DND-41 (cell line): ENCODE measurements at regions not wholly inside any gene's neighbourhood (a gene's known extent, or its start where the extent isn't known, plus 50 kb on each side); places are given as distances from the start of the nearest gene placed in this dataset.

Experiments used
- CTCF ChIP-seq: IDR thresholded peaks from 2 replicates; pipeline ENCODE4 v1.5.1; 2012; ENCODE audit warnings: borderline replicate concordance, low read length, moderate library complexity, mild to moderate bottlenecking; ENCODE audit not compliant: poor library complexity, severe bottlenecking; ENCODE audit errors: extremely low read depth
- EZH2 ChIP-seq: IDR thresholded peaks from 3 replicates; pipeline ENCODE4 v1.6.1; 2012; ENCODE audit warnings: borderline replicate concordance, low read depth, mild to moderate bottlenecking, moderate library complexity, low read length, inconsistent platforms; ENCODE audit not compliant: severe bottlenecking

DNA sequence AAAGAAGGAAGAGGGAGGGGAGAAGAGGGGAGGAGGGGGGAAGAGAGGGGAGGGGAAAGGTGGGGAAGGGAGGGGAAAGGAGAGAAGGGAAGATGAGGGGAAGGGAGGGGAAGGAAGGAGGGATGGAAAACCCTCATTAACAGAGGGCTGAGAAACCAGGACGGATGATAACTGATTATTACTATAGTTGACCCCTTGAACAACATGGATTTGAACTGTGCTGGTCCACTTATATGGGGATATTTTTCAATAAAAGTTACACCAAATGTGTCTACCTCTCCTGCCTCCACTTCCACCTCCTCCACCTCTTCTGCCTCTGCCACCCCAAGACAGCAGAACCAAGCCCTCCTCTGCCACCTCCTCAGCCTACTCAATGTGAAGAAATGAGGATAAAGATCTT lies 184.1 kb upstream of the ARID1B start:
- no peak for TF ChIP-seq CTCF
- TF ChIP-seq EZH2: no peak
